Natural killer cell (primary cell): ENCODE measurements at regions not wholly inside any gene's neighbourhood (a gene's known extent, or its start where the extent isn't known, plus 50 kb on each side); places are given as distances from the start of the nearest gene placed in this dataset.

Experiments
- ATAC-seq, 3 donors: fragments of 150-1000 bp in 2 of 3; fragments of 200-7000 bp in 1 of 3; cut with Tn5 transposase; 1 replicate in 1 of 3; 2 replicates in 2 of 3; pipeline ENCODE4 v1.10.0; 2021; ENCODE audit warnings: mild to moderate bottlenecking in 2 of 3, moderate library complexity in 2 of 3
- DNase-seq, 2 donors: peaks; one replicate each; pipeline versions ENCODE4 v3.0.0 to v3.0.0-alpha.2; 2013 to 2021; ENCODE audit warnings: mixed read lengths in 1 of 2
- H3K27ac ChIP-seq: one replicate; pipeline ENCODE4 v1.5.1; 2013; ENCODE audit warnings: mild to moderate bottlenecking, low read length
- H3K27me3 ChIP-seq: one replicate; pipeline ENCODE4 v1.6.1; 2013; ENCODE audit warnings: low read length; ENCODE audit not compliant: control insufficient read depth, insufficient read depth
- H3K36me3 ChIP-seq: one replicate; pipeline ENCODE4 v1.6.1; 2013; ENCODE audit warnings: low read length; ENCODE audit not compliant: control insufficient read depth, insufficient read depth
- H3K4me1 ChIP-seq: one replicate; pipeline ENCODE4 v1.6.1; 2013; ENCODE audit warnings: low read length; ENCODE audit not compliant: control insufficient read depth, insufficient read depth
- H3K4me3 ChIP-seq: one replicate; pipeline ENCODE4 v1.5.1; 2013; ENCODE audit warnings: low read length
- H3K9me3 ChIP-seq: one replicate; pipeline ENCODE4 v1.6.1; 2013; ENCODE audit warnings: low read length; ENCODE audit not compliant: control insufficient read depth, insufficient read depth
- H3K27ac Mint-ChIP-seq, 2 donors: one replicate each; pipeline ENCODE4 v1.8.0; 2022; ENCODE audit warnings: mild to moderate bottlenecking in 2 of 2, mixed read lengths in 2 of 2, moderate library complexity in 1 of 2
- H3K27me3 Mint-ChIP-seq, 2 donors: one replicate each; pipeline ENCODE4 v1.8.0; 2022; ENCODE audit warnings: low read depth in 2 of 2, mixed read lengths in 2 of 2
- H3K36me3 Mint-ChIP-seq: one replicate; pipeline ENCODE4 v1.8.0; 2022; ENCODE audit warnings: mixed read lengths
- H3K4me1 Mint-ChIP-seq, 2 donors: one replicate each; pipeline ENCODE4 v1.8.0; 2022; ENCODE audit warnings: mixed read lengths in 2 of 2
- H3K4me3 Mint-ChIP-seq: one replicate; pipeline ENCODE4 v1.8.0; 2022; ENCODE audit warnings: mild to moderate bottlenecking, moderate library complexity, mixed read lengths
- H3K9me3 Mint-ChIP-seq, 2 donors: one replicate each; pipeline ENCODE4 v1.8.0; 2022; ENCODE audit warnings: mixed read lengths in 2 of 2
- WGBS: methylation state at CpG from one replicate; pipeline ENCODE4 v1.1.7; 2013; ENCODE audit warnings: missing lambda C conversion rate; ENCODE audit not compliant: insufficient coverage; 5-methylcytosine and 5-hydroxymethylcytosine counted together
- intact Hi-C: fragments of 100-400 bp; cut with micrococcal nuclease; formaldehyde crosslinking; loops from one replicate; pipeline ENCODE4 v1.14.2; 2022
- TF ChIP-seq, protein P1 (sequence below): fragments of 200-600 bp; IDR thresholded peaks from one replicate; pipeline ENCODE4 v1.8.0; 2022; ENCODE audit warnings: antibody characterized with exemption

DNA sequence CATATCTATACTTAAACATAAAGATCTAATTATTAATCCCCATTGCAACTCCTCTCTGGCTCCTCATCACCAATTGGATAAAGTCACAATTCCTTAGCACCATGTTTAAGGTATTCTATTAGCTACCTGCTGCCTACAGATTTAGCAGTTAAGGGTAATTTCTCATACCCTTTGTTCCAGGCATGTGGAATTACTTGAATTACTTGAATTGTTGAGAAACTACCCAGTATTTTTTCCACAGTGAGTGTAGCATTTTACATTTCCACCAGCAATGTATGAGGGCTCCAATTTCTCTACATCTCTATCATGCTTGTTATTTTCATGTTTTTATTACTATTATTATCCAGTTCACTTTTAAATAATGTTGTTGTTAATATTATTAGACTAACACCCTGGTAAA is 86.4 kb downstream of the P2RY1 start:
- TF ChIP-seq, protein P1, sequence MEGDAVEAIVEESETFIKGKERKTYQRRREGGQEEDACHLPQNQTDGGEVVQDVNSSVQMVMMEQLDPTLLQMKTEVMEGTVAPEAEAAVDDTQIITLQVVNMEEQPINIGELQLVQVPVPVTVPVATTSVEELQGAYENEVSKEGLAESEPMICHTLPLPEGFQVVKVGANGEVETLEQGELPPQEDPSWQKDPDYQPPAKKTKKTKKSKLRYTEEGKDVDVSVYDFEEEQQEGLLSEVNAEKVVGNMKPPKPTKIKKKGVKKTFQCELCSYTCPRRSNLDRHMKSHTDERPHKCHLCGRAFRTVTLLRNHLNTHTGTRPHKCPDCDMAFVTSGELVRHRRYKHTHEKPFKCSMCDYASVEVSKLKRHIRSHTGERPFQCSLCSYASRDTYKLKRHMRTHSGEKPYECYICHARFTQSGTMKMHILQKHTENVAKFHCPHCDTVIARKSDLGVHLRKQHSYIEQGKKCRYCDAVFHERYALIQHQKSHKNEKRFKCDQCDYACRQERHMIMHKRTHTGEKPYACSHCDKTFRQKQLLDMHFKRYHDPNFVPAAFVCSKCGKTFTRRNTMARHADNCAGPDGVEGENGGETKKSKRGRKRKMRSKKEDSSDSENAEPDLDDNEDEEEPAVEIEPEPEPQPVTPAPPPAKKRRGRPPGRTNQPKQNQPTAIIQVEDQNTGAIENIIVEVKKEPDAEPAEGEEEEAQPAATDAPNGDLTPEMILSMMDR, result no peak
- Histone ChIP-seq H3K9me3 (no peaks in the 10 kb centered on the region), H3K4me1 (no peaks in the 10 kb centered on the region), H3K27ac (no peak overlapping the region), H3K4me3 (no peak overlapping the region), H3K27me3 (no peaks in the 10 kb centered on the region), H3K36me3 (no peaks in the 10 kb centered on the region)
- Mint-ChIP-seq H3K36me3 (no peaks in the 10 kb centered on the region), H3K27me3 (no peaks in the 10 kb centered on the region), H3K4me3 (no peak overlapping the region), H3K9me3 (peaks cover 0 to 4% of the 10 kb centered on the region in 2 donors), H3K27ac (no peak overlapping the region), H3K4me1 (no peaks in the 10 kb centered on the region)
- intact Hi-C loops, result no loop called here
- ATAC-seq (no peak), DNase-seq (no peak)

GRCh38 chr3:152922554-152922953 is 87.6 kb downstream of the P2RY1 start:
- Histone ChIP-seq H3K9me3 (no peaks in the 10 kb centered on the region), H3K4me3 (no peak overlapping the region), H3K27ac (no peak overlapping the region), H3K4me1 (no peaks in the 10 kb centered on the region), H3K27me3 (no peaks in the 10 kb centered on the region), H3K36me3 (no peaks in the 10 kb centered on the region)
- Mint-ChIP-seq H3K4me1 (no peaks in the 10 kb centered on the region), H3K36me3 (no peaks in the 10 kb centered on the region), H3K4me3 (no peak overlapping the region), H3K27ac (no peak overlapping the region), H3K27me3 (peaks cover 5 to 7% of the 10 kb centered on the region in 2 donors), H3K9me3 (no peaks in the 10 kb centered on the region)
- WGBS, result 93% methylated on average over 2 of the region's 2 CpGs
- ATAC-seq (no peak), DNase-seq (no peak)
- intact Hi-C loops, result no loop called here
- TF ChIP-seq, protein P1, result no peak

DNA sequence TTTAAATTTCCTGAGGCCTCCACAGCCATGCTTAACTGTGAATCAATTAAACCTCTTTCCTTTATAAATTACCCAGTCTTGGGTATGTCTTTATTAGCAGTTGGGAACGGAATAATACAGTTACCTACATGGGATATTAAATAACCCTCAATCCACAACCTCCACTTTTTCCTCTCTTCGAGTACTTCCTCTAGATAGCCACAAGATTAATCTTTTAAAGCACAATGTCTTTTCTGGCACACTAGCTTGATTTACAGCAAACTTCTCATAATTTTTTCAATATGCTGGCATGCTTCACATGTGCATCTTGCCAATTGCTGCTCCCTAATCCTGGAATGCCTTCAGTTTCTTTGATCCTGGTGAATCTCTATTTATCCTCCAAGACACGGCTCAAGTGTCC is 92.2 kb downstream of the P2RY1 start:
- DNase-seq (no peak), ATAC-seq (no peak)
- Mint-ChIP-seq H3K4me1 (no peaks in the 10 kb centered on the region), H3K27me3 (peaks cover 5 to 7% of the 10 kb centered on the region in 2 donors), H3K4me3 (no peak overlapping the region), H3K27ac (no peak overlapping the region), H3K9me3 (no peaks in the 10 kb centered on the region), H3K36me3 (no peaks in the 10 kb centered on the region)
- Histone ChIP-seq H3K36me3 (no peaks in the 10 kb centered on the region), H3K4me1 (no peaks in the 10 kb centered on the region), H3K27me3 (no peaks in the 10 kb centered on the region), H3K9me3 (no peaks in the 10 kb centered on the region), H3K27ac (no peak overlapping the region), H3K4me3 (no peak overlapping the region)
- intact Hi-C loops, result no loop called here
- WGBS, result 29% methylated on average over 3 of the region's 3 CpGs
- TF ChIP-seq, protein P1, result no peak

DNA sequence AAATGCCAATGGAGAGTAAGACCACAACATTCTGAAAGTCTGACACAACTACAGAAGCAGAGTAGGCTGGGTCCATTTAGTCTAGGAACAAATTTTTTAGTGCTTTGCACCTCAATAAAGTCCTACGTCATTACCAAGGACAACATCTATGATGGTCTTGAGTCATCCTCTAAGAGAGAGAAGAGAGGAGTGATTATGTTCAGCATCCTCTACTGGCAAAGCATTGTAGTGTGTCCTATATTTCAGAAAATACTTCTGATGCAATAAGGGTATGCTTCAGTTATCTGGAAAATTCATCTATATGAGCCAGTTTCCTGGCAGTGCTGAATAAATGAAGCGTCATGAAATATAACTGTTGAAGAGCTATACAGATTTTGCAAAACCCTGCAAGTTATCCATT is 95.6 kb downstream of the P2RY1 start:
- intact Hi-C loops, result no loop called here
- H3K36me3 Mint-ChIP-seq, result no peaks in the 10 kb centered on the region
- TF ChIP-seq, protein P1, result no peak
- ATAC-seq (no peak), DNase-seq (no peak)
- no peak overlapping the region for H3K27ac ChIP-seq
- H3K4me3 Mint-ChIP-seq, result no peak overlapping the region
- no peaks in the 10 kb centered on the region for H3K9me3 ChIP-seq
- no peak overlapping the region for H3K4me3 ChIP-seq
- H3K4me1 ChIP-seq, result no peaks in the 10 kb centered on the region
- H3K4me1 Mint-ChIP-seq, result no peaks in the 10 kb centered on the region
- WGBS, result 88% methylated on average over 2 of the region's 2 CpGs
- H3K27me3 Mint-ChIP-seq, result peaks cover 7 to 8% of the 10 kb centered on the region in 2 donors
- H3K36me3 ChIP-seq, result no peaks in the 10 kb centered on the region
- no peaks in the 10 kb centered on the region for H3K9me3 Mint-ChIP-seq
- H3K27ac Mint-ChIP-seq, result no peak overlapping the region
- H3K27me3 ChIP-seq, result no peaks in the 10 kb centered on the region
